Cardiac muscle cell (in vitro differentiated cells and primary cell): ENCODE measurements at regions not wholly inside any gene's neighbourhood (a gene's known extent, or its start where the extent isn't known, plus 50 kb on each side); places are given as distances from the start of the nearest gene placed in this dataset.
A peak's percentile ranks its signal among the peaks of the same experiment; 100 is the strongest.

Experiments used
- DNase-seq, 2 donors: peaks; one replicate each; pipeline versions ENCODE4 v3.0.0 to v3.0.0-alpha.2; 2010 to 2017; ENCODE audit warnings: low read depth in 1 of 2, low spot score in 1 of 2
- H3K27ac ChIP-seq: fragments of 200-600 bp; sonication (generic); 2 replicates; pipeline ENCODE4 v1.5.1; 2016
- H3K27me3 ChIP-seq: fragments of 200-600 bp; sonication (generic); 2 replicates; pipeline ENCODE4 v1.6.0; 2016; ENCODE audit warnings: control low read depth
- H3K36me3 ChIP-seq: fragments of 200-600 bp; sonication (generic); 2 replicates; pipeline ENCODE4 v1.5.1; 2016; ENCODE audit warnings: control low read depth
- H3K4me1 ChIP-seq: fragments of 200-600 bp; sonication (generic); 2 replicates; pipeline ENCODE4 v1.8.1; 2017; ENCODE audit warnings: low read depth, mild to moderate bottlenecking, mixed run types
- H3K4me3 ChIP-seq: fragments of 200-600 bp; sonication (generic); 2 replicates; pipeline ENCODE4 v1.5.1; 2016; ENCODE audit warnings: mild to moderate bottlenecking
- H3K9me3 ChIP-seq: fragments of 200-600 bp; sonication (generic); 2 replicates; pipeline ENCODE4 v1.5.1; 2017; ENCODE audit warnings: low read depth, mild to moderate bottlenecking, control low read depth
- TF ChIP-seq, protein P1 (sequence below): IDR thresholded peaks from 2 replicates; pipeline ENCODE4 v1.5.1; 2012; ENCODE audit warnings: low read depth, mild to moderate bottlenecking, low read length

DNA sequence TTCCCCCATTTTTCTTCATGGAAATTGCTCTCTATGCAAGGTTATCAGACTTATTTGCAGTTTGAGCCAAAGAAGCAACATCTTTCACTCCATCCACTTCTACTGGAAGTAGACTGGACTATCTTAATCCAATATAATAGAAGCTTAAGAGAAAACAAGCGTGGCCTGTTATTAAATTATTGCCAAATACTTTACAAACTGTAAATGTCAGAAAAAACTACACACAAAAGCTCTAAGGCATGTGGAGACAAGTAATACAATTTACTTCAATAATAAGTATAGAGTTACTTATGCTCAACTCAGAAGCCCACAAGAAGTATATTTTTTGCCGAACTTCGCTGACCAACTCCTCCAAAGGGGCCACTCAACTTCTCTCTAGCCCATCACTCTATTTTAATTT, 120.3 kb downstream of the BDH1 start:
- TF ChIP-seq, protein P1, sequence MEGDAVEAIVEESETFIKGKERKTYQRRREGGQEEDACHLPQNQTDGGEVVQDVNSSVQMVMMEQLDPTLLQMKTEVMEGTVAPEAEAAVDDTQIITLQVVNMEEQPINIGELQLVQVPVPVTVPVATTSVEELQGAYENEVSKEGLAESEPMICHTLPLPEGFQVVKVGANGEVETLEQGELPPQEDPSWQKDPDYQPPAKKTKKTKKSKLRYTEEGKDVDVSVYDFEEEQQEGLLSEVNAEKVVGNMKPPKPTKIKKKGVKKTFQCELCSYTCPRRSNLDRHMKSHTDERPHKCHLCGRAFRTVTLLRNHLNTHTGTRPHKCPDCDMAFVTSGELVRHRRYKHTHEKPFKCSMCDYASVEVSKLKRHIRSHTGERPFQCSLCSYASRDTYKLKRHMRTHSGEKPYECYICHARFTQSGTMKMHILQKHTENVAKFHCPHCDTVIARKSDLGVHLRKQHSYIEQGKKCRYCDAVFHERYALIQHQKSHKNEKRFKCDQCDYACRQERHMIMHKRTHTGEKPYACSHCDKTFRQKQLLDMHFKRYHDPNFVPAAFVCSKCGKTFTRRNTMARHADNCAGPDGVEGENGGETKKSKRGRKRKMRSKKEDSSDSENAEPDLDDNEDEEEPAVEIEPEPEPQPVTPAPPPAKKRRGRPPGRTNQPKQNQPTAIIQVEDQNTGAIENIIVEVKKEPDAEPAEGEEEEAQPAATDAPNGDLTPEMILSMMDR = no peak
- no peak for DNase-seq
- Histone ChIP-seq H3K36me3 (no peaks in the 10 kb centered on the region), H3K9me3 (no peaks in the 10 kb centered on the region), H3K4me1 (no peaks in the 10 kb centered on the region), H3K27ac (no peak overlapping the region), H3K4me3 (no peak overlapping the region), H3K27me3 (no peaks in the 10 kb centered on the region)

DNA sequence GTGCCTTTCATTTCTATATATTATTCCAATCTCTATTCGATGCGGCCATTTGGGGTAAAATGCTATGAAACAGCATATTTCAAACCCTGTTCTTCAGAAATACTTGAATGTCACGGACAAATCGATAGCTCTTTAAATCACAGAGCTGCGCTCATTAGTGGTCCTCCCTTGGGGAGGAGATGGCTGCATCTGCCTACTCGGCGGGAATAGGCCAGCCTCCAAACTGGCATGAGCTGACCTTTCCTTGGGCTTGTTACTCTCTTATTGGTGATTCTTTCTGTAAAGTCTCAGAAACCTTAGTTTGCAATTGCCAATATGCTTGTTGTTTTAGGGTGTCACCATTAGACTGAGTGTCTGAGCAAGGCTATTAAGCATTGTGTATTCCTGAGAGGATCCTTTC, 120.9 kb downstream of the BDH1 start:
- Histone ChIP-seq H3K4me3 (no peak overlapping the region), H3K36me3 (no peaks in the 10 kb centered on the region), H3K4me1 (no peaks in the 10 kb centered on the region), H3K9me3 (no peaks in the 10 kb centered on the region), H3K27me3 (no peaks in the 10 kb centered on the region), H3K27ac (no peak overlapping the region)
- TF ChIP-seq, protein P1 = no peak
- no peak for DNase-seq

DNA sequence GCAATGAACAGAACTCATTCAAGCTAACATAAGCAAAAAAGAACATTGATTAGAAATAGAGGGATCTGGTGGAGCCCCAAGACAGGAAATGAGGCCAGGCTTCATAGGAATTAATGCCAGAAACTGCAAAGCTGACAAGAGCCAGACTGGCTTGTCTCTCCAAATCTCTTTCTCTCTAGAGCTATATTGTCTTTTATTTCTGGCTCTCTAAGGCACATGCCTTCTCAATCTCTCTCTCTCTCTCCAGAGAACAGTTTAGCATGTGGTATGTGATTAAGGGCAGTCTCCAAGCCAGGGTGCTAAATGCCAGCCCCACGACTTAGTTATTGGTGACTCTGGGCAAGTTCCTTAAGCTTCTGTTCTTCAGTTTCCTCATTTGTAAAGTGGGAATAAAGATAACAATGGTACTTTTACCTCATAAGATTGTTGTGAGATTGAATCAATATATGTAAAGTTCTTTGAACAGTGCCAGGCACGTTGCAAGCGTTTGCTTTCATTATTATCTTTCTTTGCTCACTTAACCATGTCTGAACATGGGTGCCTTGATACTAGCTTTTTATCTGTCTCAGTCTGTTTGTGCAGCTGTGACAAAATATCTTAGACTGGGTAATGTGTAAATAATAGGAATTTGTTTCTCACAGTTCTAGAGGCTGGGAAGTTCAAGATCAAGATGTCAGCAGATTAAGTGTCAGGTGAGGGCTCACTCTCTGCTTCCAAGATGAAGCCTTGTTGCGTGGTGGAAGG, 123.2 kb downstream of the BDH1 start:
- Histone ChIP-seq H3K27ac (no peak overlapping the region), H3K27me3 (no peaks in the 10 kb centered on the region), H3K9me3 (no peaks in the 10 kb centered on the region), H3K36me3 (no peaks in the 10 kb centered on the region), H3K4me1 (no peaks in the 10 kb centered on the region), H3K4me3 (no peak overlapping the region)
- DNase-seq = peak in 1 of 2 donors; percentile 48
- TF ChIP-seq, protein P1 = no peak

DNA sequence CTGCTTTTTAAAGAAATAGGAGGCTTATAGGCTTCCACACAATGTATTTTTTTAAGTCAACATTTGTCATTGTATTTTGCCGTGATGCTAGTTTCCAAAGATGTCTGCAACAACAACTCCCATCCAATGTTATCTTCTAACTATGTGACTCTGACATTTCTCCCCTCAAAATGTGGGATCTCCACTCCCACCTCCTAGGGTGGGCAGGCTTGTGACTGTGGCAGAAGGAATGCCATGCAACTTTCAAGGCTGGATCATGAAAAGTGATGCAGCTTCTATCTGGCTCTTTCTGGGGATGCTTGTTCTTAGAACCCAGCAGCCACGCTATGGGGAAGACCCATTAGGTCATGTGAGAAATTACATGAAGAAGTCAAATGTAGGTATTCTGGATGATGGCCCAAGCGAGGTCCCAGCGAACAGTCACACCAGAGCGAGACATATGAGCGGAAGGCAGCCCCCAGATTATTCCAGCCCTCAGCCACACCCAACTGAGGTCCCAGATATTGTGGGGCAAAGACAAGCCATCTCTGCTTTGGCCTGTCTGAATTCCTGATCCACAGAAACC, 124.3 kb downstream of the BDH1 start:
- no peak for DNase-seq
- H3K4me3 ChIP-seq = no peak overlapping the region
- H3K36me3 ChIP-seq = no peaks in the 10 kb centered on the region
- no peaks in the 10 kb centered on the region for H3K9me3 ChIP-seq
- H3K4me1 ChIP-seq = no peaks in the 10 kb centered on the region
- H3K27me3 ChIP-seq = no peaks in the 10 kb centered on the region
- TF ChIP-seq, protein P1 = no peak
- no peak overlapping the region for H3K27ac ChIP-seq

DNA sequence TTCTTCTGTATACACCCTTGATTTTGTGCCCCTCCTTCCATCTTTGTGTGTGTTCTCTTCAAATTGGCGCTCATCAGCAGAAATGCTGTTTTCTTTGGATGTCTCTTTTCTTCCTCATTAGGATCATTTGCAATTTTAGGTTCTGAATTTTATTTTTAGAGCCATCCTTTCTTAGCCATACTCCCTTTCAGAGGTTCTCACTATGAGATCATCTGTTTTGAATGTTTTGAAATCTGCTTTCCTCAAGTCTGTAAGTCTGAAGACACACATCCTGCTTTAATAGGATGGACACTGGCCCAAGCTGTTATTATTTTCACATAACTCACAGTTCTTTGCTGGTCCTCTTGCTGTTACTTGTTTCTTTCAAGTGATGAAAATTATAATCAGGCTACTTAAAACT, 124.8 kb downstream of the BDH1 start:
- no peaks in the 10 kb centered on the region for H3K9me3 ChIP-seq
- DNase-seq = peak in 1 of 2 donors; percentile 61
- H3K4me1 ChIP-seq = no peaks in the 10 kb centered on the region
- TF ChIP-seq, protein P1 = no peak
- no peak overlapping the region for H3K4me3 ChIP-seq
- H3K27ac ChIP-seq = no peak overlapping the region
- H3K27me3 ChIP-seq = no peaks in the 10 kb centered on the region
- H3K36me3 ChIP-seq = no peaks in the 10 kb centered on the region
